ENCODE measurements at regions not wholly inside any gene's neighbourhood (a gene's known extent, or its start where the extent isn't known, plus 50 kb on each side); places are given as distances from the start of the nearest gene placed in this dataset.

GRCh38 chr2:34201099-34201498, 602.0 kb upstream of the FAM98A start:
- Histone ChIP-seq H3K27ac (no peak overlapping the region), H3K4me3 (no peak overlapping the region), H3K27me3 (no peaks in the 10 kb centered on the region), H3K4me1 (no peaks in the 10 kb centered on the region), H3K36me3 (no peaks in the 10 kb centered on the region), H3K9me3 (no peaks in the 10 kb centered on the region)
- no peak for TF ChIP-seq POLR2A (IDR thresholded peaks at IDR 0.05)
- TF ChIP-seq EP300 (IDR thresholded peaks at IDR 0.05) = no peak
- no peak for TF ChIP-seq CTCF (IDR thresholded peaks at IDR 0.05)
- WGBS, 2 donors = 61 to 66% methylated on average over 1 of the region's 1 CpG
- DNase-seq (ENCODE audit: low spot score in 2 of 2) = no peak

- Histone ChIP-seq H3K36me3 (no peaks in the 10 kb centered on the region), H3K4me3 (no peak overlapping the region), H3K27me3 (no peaks in the 10 kb centered on the region), H3K27ac (no peak overlapping the region), H3K4me1 (no peaks in the 10 kb centered on the region), H3K9me3 (no peaks in the 10 kb centered on the region)
- no peak for DNase-seq (ENCODE audit: low spot score in 2 of 2)
- TF ChIP-seq EP300 (IDR thresholded peaks at IDR 0.05) = no peak
- no peak for TF ChIP-seq POLR2A (IDR thresholded peaks at IDR 0.05)
- no peak for TF ChIP-seq CTCF (IDR thresholded peaks at IDR 0.05)
Observed at GRCh38 chr2:34199971-34200370, 600.9 kb upstream of the FAM98A start.

GRCh38 chr2:34193164-34193563, 594.1 kb upstream of the FAM98A start:
- no peaks in the 10 kb centered on the region for H3K36me3 ChIP-seq
- no peaks in the 10 kb centered on the region for H3K9me3 ChIP-seq
- H3K27me3 ChIP-seq = no peaks in the 10 kb centered on the region
- DNase-seq (ENCODE audit: low spot score in 2 of 2) = no peak
- WGBS, 2 donors = 85 to 86% methylated on average over 3 of the region's 3 CpGs
- no peak overlapping the region for H3K27ac ChIP-seq
- no peaks in the 10 kb centered on the region for H3K4me1 ChIP-seq
- no peak overlapping the region for H3K4me3 ChIP-seq
- TF ChIP-seq EP300 (IDR thresholded peaks at IDR 0.05) (no peak), CTCF (IDR thresholded peaks at IDR 0.05) (no peak)

- no peak for TF ChIP-seq CTCF (IDR thresholded peaks at IDR 0.05)
- Histone ChIP-seq H3K9me3 (no peaks in the 10 kb centered on the region), H3K4me3 (no peak overlapping the region), H3K27ac (no peak overlapping the region), H3K4me1 (no peaks in the 10 kb centered on the region), H3K36me3 (no peaks in the 10 kb centered on the region), H3K27me3 (no peaks in the 10 kb centered on the region)
- 55 to 58% methylated on average over 6 of the region's 6 CpGs for WGBS, 2 donors
- no peak for DNase-seq (ENCODE audit: low spot score in 2 of 2)
Observed at GRCh38 chr2:34188464-34189303, 589.6 kb upstream of the FAM98A start.

- DNase-seq (ENCODE audit: low spot score in 2 of 2) = no peak
- Histone ChIP-seq H3K36me3 (no peaks in the 10 kb centered on the region), H3K4me1 (no peaks in the 10 kb centered on the region), H3K9me3 (no peaks in the 10 kb centered on the region), H3K4me3 (no peak overlapping the region), H3K27ac (no peak overlapping the region), H3K27me3 (no peaks in the 10 kb centered on the region)
- 44 to 49% methylated on average over 3 of the region's 3 CpGs for WGBS, 2 donors
- no peak for TF ChIP-seq POLR2A (IDR thresholded peaks at IDR 0.05)
- no peak for TF ChIP-seq EP300 (IDR thresholded peaks at IDR 0.05)
- TF ChIP-seq CTCF (IDR thresholded peaks at IDR 0.05) = no peak
Observed at GRCh38 chr2:34179511-34179910, 580.4 kb upstream of the FAM98A start.

All from tibial nerve (tissue), 4 donors.